ENCODE measurements at regions not wholly inside any gene's neighbourhood (a gene's known extent, or its start where the extent isn't known, plus 50 kb on each side); places are given as distances from the start of the nearest gene placed in this dataset.
A peak's percentile ranks its signal among the peaks of the same experiment; 100 is the strongest.
"Not testable (repeated sequence)": the region's sequence is repeated elsewhere in the genome, so short reads cannot be mapped to it uniquely, and the experiment has no call there.

GRCh38 chr4:3914511-3914910 is 148.3 kb downstream of the ADRA2C start:
- POLR2A ChIA-PET; H3K4me1 ChIP-seq (ENCODE audit: control insufficient read depth in 1 of 2, insufficient read depth in 2 of 2, low read depth in 1 of 2, low read length in 1 of 2); DNase-seq; H3K27me3 ChIP-seq (ENCODE audit: insufficient read depth); H3K9me3 ChIP-seq; H3K36me3 ChIP-seq (replicated peaks in 1 of 2; ENCODE audit: control insufficient read depth in 1 of 2, insufficient read depth in 2 of 2, low read length in 1 of 2); H3K79me2 ChIP-seq (ENCODE audit: insufficient read depth); H3K27ac ChIP-seq (ENCODE audit: low read depth in 2 of 2, low read length in 1 of 2); H3K4me3 ChIP-seq (ENCODE audit: low read depth in 2 of 2, low read length in 1 of 2); H4K20me1 ChIP-seq (ENCODE audit: insufficient read depth); H3K9ac ChIP-seq; H3F3A ChIP-seq (replicated peaks; ENCODE audit: insufficient read depth); CTCF ChIA-PET; H2AFZ ChIP-seq (ENCODE audit: low read depth); H3K4me2 ChIP-seq; H3K9me2 ChIP-seq: not testable (repeated sequence)
- 35% methylated on average over 4 of the region's 4 CpGs for WGBS (ENCODE audit: low lambda C conversion rate)

- CTCF ChIA-PET; H3K27ac ChIP-seq (ENCODE audit: low read depth in 2 of 2, low read length in 1 of 2); H3K9ac ChIP-seq; H3K4me3 ChIP-seq (ENCODE audit: low read depth in 2 of 2, low read length in 1 of 2); H3K79me2 ChIP-seq (ENCODE audit: insufficient read depth); H4K20me1 ChIP-seq (ENCODE audit: insufficient read depth); POLR2A ChIA-PET; H3K27me3 ChIP-seq (ENCODE audit: insufficient read depth); H3K9me3 ChIP-seq; DNase-seq; H3K4me1 ChIP-seq (ENCODE audit: control insufficient read depth in 1 of 2, insufficient read depth in 2 of 2, low read depth in 1 of 2, low read length in 1 of 2); H3K36me3 ChIP-seq (replicated peaks in 1 of 2; ENCODE audit: control insufficient read depth in 1 of 2, insufficient read depth in 2 of 2, low read length in 1 of 2); H3F3A ChIP-seq (replicated peaks; ENCODE audit: insufficient read depth); H3K9me2 ChIP-seq: not testable (repeated sequence)
- Histone ChIP-seq H2AFZ (ENCODE audit: low read depth) (0 out of 2 replicates have a peak overlapping the region, but pooled peaks have one; percentile 24), H3K4me2 (peak overlapping the region; percentile 23; the same call in 1 of the 2 replicates)
- 57% methylated on average over 9 of the region's 9 CpGs for WGBS (ENCODE audit: low lambda C conversion rate)
Measured at GRCh38 chr4:3919509-3919908, 153.3 kb downstream of the ADRA2C start.

GRCh38 chr4:3921902-3922301 is 155.7 kb downstream of the ADRA2C start:
- H4K20me1 ChIP-seq (ENCODE audit: insufficient read depth); CTCF ChIA-PET; H3K4me1 ChIP-seq (ENCODE audit: control insufficient read depth in 1 of 2, insufficient read depth in 2 of 2, low read depth in 1 of 2, low read length in 1 of 2); H3K9me3 ChIP-seq; H3K27me3 ChIP-seq (ENCODE audit: insufficient read depth); H2AFZ ChIP-seq (ENCODE audit: low read depth); H3K9ac ChIP-seq; H3K4me3 ChIP-seq (ENCODE audit: low read depth in 2 of 2, low read length in 1 of 2); H3F3A ChIP-seq (replicated peaks; ENCODE audit: insufficient read depth); H3K27ac ChIP-seq (ENCODE audit: low read depth in 2 of 2, low read length in 1 of 2); H3K36me3 ChIP-seq (replicated peaks in 1 of 2; ENCODE audit: control insufficient read depth in 1 of 2, insufficient read depth in 2 of 2, low read length in 1 of 2); POLR2A ChIA-PET; H3K9me2 ChIP-seq; DNase-seq; H3K4me2 ChIP-seq; H3K79me2 ChIP-seq (ENCODE audit: insufficient read depth): not testable (repeated sequence)
- 28% methylated on average over 3 of the region's 3 CpGs for WGBS (ENCODE audit: low lambda C conversion rate)

- H3K36me3 ChIP-seq (replicated peaks in 1 of 2; ENCODE audit: control insufficient read depth in 1 of 2, insufficient read depth in 2 of 2, low read length in 1 of 2); H3K79me2 ChIP-seq (ENCODE audit: insufficient read depth); H3K9ac ChIP-seq; H3K9me2 ChIP-seq; H3K27me3 ChIP-seq (ENCODE audit: insufficient read depth); H3K4me3 ChIP-seq (ENCODE audit: low read depth in 2 of 2, low read length in 1 of 2); DNase-seq; H2AFZ ChIP-seq (ENCODE audit: low read depth); POLR2A ChIA-PET; H3K4me2 ChIP-seq; H3K27ac ChIP-seq (ENCODE audit: low read depth in 2 of 2, low read length in 1 of 2); CTCF ChIA-PET; H3F3A ChIP-seq (replicated peaks; ENCODE audit: insufficient read depth); H3K9me3 ChIP-seq; H3K4me1 ChIP-seq (ENCODE audit: control insufficient read depth in 1 of 2, insufficient read depth in 2 of 2, low read depth in 1 of 2, low read length in 1 of 2); H4K20me1 ChIP-seq (ENCODE audit: insufficient read depth): not testable (repeated sequence)
- 44% methylated on average over 4 of the region's 4 CpGs for WGBS (ENCODE audit: low lambda C conversion rate)
Measured at GRCh38 chr4:3925841-3926240, 159.7 kb downstream of the ADRA2C start.

GRCh38 chr4:3926271-3926670 is 160.1 kb downstream of the ADRA2C start:
- 62% methylated on average over 10 of the region's 10 CpGs for WGBS (ENCODE audit: low lambda C conversion rate)
- H4K20me1 ChIP-seq (ENCODE audit: insufficient read depth); H3K4me3 ChIP-seq (ENCODE audit: low read depth in 2 of 2, low read length in 1 of 2); H3K27me3 ChIP-seq (ENCODE audit: insufficient read depth); H3K4me1 ChIP-seq (ENCODE audit: control insufficient read depth in 1 of 2, insufficient read depth in 2 of 2, low read depth in 1 of 2, low read length in 1 of 2); H3K27ac ChIP-seq (ENCODE audit: low read depth in 2 of 2, low read length in 1 of 2); H3K9me3 ChIP-seq; H3K9ac ChIP-seq; H3K4me2 ChIP-seq; H2AFZ ChIP-seq (ENCODE audit: low read depth); H3K79me2 ChIP-seq (ENCODE audit: insufficient read depth); CTCF ChIA-PET; H3K9me2 ChIP-seq; H3F3A ChIP-seq (replicated peaks; ENCODE audit: insufficient read depth); DNase-seq; POLR2A ChIA-PET; H3K36me3 ChIP-seq (replicated peaks in 1 of 2; ENCODE audit: control insufficient read depth in 1 of 2, insufficient read depth in 2 of 2, low read length in 1 of 2): not testable (repeated sequence)

GRCh38 chr4:3926969-3927755 is 161.0 kb downstream of the ADRA2C start:
- H2AFZ ChIP-seq (ENCODE audit: low read depth); H4K20me1 ChIP-seq (ENCODE audit: insufficient read depth); H3K9me3 ChIP-seq; H3K4me2 ChIP-seq; H3K9ac ChIP-seq; H3K4me3 ChIP-seq (ENCODE audit: low read depth in 2 of 2, low read length in 1 of 2); H3K27me3 ChIP-seq (ENCODE audit: insufficient read depth); DNase-seq; H3K79me2 ChIP-seq (ENCODE audit: insufficient read depth); H3K9me2 ChIP-seq; CTCF ChIA-PET; H3K27ac ChIP-seq (ENCODE audit: low read depth in 2 of 2, low read length in 1 of 2); H3K4me1 ChIP-seq (ENCODE audit: control insufficient read depth in 1 of 2, insufficient read depth in 2 of 2, low read depth in 1 of 2, low read length in 1 of 2); H3K36me3 ChIP-seq (replicated peaks in 1 of 2; ENCODE audit: control insufficient read depth in 1 of 2, insufficient read depth in 2 of 2, low read length in 1 of 2); H3F3A ChIP-seq (replicated peaks; ENCODE audit: insufficient read depth); POLR2A ChIA-PET: not testable (repeated sequence)
- 27% methylated on average over 9 of the region's 11 CpGs for WGBS (ENCODE audit: low lambda C conversion rate)
